GM21447 (cell line): ENCODE measurements at regions not wholly inside any gene's neighbourhood (a gene's known extent, or its start where the extent isn't known, plus 50 kb on each side); places are given as distances from the start of the nearest gene placed in this dataset.
A peak's percentile ranks its signal among the peaks of the same experiment; 100 is the strongest.
"Not testable (repeated sequence)": the region's sequence is repeated elsewhere in the genome, so short reads cannot be mapped to it uniquely, and the experiment has no call there.

Experiments
- ATAC-seq: cut with Tn5 transposase; IDR thresholded peaks from one replicate; pipeline ENCODE4 v1.9.1; 2021; ENCODE audit not compliant: unreplicated experiment

DNA sequence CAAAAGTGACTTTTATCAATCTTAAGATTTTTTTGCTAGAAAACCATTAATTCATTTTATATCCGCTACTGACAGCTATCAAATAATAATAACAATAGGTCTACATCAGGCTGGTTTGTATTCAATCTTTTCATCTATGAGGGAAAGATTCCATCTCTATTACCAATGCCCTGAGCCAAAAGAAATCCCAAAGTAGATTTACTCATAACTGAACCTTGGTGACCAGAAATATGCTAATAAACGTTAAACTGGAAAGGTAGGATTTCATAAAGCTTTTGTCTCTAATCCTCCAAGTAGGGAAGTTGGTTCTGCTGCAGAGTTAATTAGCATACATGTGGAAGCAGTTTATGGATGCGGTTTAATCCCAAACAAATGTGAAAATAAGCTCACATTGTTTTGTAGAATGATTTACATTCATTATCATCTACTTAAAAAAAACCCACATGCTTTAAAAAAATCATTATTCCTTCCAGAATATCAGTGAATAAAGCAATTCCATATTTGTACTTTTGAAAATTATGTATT lies 715.5 kb downstream of the CETN3 start:
- ATAC-seq, result no peak

DNA sequence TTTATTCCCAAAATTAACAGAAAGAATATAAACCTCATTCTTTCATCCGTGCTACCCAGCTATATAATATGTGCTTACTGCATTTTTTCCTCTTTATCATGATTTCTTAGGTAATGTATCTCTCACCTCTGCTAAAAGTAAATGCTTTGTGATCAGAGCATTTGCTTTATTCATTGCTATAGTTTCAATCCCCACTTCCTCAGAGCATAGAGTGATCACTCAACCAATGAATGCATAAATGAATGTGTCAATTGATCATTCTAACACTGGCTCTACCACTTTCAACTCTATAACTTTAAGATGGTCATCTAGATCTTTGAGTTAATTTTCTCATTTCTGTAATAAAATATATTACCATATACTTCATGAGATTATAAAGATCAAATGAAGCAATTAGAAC lies 719.2 kb downstream of the CETN3 start:
- ATAC-seq, result no peak

DNA sequence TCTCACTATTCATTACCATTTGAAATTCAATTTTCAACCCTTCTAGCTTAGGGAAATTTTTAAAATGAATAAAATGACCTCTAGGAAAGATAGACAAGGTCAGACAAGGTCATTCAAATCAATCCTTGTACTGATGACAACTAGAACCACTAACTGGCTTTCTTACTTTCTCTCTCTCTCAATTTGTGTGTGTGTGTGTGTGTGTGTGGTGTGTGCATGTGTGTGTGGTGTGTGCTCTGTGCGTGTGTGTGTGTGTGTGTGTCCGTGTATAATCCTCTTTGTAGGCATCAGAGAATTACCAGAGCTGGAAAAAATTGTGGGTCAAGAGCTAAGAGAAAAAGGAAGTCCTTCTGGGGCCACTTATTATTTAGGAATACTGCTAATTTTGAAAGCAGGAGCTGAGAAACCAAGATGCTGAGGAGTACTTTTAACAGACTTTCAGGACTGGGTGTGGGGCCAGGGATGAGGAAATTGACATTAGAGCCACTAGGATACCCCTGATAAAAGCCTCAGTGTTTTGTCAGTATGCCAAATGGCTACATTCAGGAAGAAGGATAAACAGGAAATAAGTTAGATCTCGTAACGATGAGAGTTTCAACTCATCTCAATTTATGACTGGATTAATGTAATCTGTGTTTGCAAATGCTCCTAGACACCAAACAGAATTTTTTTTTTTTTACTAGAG lies 723.3 kb downstream of the CETN3 start:
- ATAC-seq, result no peak

DNA sequence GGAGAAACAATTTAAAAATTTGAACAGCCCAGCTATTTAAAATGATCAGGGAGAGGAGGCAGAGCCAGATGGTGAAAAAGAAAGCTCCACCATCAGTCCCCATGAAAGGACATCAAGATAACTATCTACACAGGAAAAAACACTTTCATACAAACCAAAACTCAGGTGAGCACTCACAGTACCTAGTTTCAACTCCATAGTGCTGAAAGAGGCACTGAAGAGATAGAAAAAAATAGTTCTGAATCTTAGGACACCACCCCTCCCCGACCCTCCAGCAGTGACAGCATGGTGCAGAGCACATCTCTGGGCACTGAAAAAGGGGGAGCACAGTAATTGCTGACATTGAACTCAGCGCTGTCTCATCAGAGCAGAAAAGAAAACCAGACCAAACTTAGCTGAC lies 732.9 kb downstream of the CETN3 start:
- ATAC-seq, result no peak

DNA sequence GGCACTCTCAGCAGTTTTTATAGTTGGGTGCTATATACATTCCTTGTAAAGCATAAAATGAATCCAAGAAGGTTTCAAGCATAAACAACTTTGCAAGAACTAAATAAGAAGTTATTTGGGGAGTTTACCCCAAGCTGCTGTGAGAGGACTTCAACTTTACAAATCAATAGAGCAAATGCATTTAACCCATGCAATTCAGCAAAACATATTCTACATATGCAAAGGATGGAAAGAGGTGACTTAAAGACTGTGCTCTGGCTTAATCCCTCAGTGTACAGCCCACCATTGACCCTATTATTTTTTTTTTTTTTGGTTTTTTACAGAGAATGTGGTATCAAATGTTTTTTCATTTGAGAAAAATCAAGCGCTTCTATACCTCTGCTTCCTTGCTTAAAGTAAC lies 736.5 kb downstream of the CETN3 start:
- ATAC-seq, result no peak

DNA sequence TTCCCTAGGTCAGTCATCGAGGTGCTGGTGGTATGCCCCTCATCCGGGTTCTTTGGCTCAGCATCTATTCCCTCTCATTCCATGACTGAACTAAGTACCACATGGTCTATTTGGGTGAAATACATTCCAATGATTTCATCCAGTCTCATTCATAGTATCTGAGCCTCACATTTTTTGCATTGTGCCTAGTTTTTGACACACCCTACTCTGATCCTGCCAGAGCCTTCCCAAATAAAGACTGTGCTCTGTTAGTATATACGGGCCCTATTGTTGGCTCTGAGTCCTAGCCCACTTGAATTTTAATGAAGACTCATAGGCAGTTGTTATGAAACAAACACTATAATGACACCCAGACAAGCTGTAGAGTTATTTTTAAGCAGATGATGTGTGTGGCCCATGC lies 740.7 kb downstream of the CETN3 start:
- no peak for ATAC-seq

DNA sequence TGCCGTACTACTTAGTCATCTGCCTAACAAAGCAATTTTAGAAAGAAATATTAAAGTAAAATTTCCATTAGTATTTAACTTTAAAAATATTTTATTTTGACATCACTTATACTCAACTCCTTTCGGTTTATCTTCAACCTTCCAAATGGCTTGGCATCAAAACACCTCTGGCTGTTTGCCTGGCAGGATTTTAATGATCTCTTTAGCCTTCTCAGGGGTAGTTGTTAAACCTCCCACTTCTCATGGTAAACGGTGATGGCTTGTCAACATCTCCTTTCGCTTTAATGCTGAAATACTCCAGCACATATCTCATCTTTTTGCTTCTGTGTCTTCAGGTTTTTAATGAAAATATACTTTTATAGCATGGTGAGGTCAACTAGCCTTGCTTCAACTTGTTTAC lies 747.1 kb downstream of the CETN3 start:
- ATAC-seq, result no peak

DNA sequence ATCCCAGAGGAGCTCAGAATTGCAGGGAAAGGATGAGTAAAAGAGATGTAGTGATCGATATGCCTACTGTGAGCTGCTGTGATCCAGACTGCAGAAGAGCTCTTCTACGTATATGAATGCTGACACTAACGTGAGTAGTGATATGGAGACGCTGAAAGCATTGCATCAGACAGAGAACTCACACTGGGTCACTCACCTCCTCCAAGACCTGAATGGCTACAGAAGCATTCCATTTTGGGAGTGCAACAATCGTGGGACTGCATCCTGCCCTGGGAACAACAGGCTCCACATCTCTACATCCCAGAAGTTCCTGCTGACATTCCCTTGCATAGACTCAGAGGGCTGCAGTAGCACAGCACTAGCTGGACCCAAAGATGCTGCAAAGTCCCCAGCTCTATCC lies 755.9 kb upstream of the MEF2C start:
- ATAC-seq, result no peak

DNA sequence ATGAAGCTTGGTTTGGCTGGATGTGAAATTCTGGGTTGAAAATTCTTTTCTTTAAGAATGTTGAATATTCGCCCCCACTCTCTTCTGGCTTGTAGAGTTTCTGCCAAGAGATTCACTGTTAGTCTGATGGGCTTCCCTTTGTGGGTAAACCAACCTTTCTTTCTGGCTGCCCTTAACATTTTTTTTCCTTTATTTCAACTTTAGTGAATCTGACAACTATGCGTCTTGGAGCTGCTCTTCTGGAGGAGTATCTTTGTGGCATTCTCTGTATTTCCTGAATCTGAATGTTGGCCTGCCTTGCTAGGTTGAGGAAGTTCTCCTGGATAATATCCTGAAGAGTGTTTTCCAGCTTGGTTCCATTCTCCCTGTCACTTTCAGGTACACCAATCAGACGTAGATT lies 751.2 kb upstream of the MEF2C start:
- not testable (repeated sequence) for ATAC-seq

DNA sequence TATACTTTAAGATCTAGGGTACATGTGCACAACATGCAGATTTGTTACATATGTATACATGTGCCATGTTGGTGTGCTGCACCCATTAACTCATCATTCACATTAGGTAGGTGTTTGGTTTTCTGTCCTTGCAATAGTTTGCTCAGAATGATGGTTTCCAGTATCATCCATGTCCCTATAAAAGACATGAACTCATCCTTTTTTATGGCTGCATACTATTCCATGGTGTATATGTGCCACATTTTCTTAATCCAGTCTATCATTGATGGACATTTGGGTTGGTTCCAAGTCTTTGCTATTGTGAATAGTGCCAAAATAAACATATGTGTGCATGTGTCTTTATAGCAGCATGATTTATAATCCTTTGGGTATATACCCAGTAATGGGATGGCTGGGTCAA lies 747.1 kb upstream of the MEF2C start:
- not testable (repeated sequence) for ATAC-seq

DNA sequence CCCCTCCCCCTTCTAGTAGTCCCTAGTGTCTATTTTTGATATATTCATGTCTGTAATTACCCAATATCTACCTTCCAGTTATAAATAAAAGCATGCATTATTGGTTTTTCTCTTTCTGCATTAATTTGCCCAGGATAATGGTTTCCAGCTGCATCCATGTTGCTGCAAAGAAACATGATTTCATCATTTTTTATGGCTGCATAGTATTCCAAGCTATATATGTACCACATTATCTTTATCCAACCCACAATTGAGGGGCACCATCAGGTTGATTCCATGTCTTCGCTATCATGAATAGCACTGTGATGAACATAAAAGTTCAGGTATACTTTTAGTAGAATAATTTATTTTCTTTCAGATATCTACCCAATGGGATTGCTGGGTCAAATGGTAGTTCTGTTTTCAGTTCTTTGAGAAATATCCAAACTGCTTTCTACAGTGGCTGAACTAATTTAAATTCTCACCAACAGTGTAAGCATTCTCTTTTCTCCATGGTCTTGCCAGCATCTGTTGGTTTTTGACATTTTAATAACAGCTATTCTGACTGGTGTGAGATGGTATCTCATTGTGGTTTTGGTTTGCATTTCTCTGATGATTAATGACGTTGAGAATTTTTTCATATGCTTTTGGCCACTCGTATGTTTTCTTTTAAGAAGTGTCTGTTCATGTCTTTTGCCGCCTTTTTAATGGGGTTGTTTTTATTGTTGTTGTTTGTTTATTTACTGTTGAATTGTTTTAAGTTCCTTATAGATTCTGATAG lies 746.1 kb upstream of the MEF2C start:
- no peak for ATAC-seq

DNA sequence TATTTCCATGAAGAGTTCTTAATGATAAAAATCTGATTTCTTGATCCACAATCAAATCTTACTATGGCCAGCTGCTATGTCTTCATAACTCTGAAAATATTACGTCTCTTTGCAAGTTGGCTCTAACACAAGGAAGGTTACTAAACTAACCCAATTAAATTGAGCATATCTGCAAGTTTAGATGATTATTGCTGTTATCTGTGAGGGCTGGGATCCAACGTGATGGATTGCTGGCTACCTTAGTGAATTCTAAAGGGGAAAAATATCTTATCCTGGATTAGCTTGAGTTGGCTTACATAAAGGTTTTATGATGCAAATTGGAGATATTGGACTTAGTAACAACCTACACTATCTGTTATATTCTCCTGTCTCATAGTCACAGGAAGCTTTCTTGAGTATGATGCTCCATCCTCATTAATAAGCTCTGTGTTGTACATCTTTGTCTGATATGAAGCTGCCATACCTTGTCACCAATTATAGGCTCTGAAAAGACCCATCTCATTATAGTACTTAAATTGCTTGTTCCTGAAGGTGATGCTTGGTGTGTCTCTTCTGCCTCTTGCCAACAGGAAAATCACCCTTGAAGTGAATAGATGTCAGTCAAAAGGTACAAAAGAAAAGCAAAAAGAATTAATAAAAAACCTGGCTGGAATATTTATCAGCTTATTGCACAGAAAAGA lies 733.0 kb upstream of the MEF2C start:
- ATAC-seq, result no peak

DNA sequence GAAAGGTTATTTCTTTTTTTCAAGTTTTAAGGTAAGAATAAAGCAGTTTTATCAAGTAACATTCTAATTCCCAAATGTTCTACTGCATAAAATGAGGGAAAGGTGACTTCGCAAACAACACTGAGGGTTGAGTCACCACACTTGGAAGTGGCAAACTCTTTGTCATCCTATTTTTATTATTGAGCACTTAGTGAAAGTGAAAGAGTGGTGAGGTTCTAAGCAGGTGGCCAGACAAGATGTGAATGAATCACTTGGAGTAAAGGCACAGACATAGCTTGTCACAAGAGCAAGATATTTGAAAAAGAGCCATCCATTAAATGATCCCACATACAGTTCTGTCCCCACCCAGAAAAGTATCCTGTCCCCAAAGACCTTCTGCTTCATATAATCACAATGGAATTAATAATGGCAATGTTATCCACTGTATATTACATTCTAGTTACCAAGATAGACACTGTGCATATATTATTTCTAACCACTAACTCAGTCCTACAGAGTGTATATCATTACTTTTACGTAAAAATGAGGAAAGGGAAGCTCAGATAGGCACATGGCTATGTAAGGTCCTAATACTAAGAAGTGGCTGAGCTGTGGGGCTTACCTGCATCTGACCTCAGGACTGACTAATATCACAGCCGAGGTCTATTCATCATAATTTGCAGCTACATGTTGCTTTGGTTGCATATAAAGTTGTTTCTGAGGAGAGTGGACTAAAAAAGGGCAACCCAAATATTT lies 730.4 kb upstream of the MEF2C start:
- peak; percentile 100 for ATAC-seq

DNA sequence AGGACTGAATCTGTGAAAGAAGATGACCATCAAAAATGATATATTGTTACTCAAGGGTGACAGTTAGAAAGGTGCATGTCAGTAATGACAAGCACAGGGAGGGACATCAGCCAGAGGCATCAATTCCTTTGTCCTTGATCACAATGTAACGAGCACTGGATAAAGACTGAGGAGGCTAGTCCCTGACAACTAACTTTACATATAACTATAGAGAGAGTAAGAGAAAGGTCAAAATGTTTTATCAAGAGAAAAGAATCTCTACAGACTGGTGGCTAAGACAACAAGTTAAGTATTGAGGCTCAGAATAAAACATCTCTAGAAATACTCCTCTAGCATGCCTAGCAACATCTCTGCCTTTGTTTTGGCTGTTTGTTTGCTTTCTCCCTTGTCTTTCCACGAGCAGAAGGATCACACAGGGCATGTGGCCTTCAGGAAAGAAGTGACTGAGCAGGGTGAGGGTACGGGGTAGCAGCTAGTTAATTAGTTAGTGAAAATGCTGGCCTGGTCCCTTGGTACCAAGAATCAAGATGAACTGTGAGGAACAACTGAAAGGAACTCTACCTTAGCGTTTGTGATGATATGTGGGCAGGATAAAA lies 724.1 kb upstream of the MEF2C start:
- no peak for ATAC-seq

DNA sequence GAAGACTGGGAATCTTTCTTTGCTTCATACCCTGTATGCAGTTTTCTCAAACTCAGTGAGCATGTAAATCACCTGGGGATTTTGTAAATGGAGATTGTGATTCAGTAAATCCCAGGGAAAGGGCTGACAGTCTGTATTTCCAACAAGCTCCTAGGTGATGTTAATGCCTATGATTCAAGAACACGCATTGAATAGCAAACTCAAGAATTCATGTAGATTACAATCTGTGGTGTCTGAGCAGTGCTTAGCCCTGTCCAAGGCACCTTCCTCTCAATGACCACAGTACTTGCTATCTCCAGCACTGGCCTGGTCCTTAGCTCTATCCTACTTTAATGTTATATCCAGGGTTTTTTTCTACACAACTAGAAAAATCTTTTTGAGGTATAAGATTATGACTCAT lies 721.4 kb upstream of the MEF2C start:
- ATAC-seq, result no peak

DNA sequence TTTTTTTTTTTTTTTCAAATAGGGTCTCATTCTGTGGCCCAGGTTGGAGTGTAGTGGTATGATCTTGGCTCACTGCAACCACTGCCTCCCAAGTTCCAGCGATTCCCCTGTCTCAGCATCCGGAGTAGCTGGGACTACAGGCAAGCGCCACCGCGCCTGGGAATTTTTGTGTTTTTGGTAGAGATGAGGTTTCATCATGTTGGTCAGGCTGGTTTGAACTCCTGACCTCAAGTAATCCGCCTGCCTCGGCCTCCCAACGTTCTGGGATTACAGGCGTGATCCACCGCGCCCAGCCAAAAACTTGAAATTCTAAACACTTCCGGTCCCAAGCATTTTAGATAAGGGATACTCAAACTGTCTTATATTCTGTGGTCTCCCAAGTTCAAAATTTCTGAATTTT lies 718.9 kb upstream of the MEF2C start:
- no peak for ATAC-seq

DNA sequence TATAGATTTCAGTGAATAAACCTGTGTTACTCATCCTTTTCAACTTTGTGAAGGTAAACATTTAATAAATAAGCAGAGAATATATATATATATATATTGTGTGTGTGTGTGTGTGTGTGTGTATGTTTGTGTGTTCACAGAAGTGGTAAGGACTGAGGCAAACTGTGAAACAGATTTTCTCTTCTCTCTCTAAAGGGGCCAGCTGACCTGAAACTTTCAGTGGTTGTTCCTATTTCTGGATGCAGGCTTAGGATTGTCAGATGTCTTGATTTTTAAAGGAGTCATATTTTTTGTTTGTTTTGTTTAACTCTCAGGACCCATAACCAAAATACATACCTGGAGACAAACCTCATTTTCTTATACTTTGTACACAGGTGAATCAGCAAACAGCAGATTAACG lies 714.9 kb upstream of the MEF2C start:
- no peak for ATAC-seq

DNA sequence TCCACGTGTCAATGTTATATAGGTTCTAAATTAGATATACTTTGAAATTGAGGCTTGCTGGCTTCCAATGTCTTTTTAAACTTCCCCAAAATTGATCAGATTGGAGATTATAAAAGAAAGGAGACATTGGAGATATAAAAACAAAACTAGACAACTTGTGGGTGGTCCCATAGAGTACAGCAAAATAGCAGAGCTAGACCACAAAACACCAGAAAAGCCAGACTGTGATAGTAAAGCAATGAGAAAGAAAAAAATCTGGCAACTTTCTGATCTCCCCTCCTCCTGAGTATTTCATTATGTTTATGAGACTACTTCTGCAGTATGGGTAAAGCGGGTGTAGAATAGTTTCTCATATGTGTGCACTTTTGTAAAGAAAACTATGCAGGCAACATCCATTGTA lies 713.8 kb upstream of the MEF2C start:
- ATAC-seq, result no peak

DNA sequence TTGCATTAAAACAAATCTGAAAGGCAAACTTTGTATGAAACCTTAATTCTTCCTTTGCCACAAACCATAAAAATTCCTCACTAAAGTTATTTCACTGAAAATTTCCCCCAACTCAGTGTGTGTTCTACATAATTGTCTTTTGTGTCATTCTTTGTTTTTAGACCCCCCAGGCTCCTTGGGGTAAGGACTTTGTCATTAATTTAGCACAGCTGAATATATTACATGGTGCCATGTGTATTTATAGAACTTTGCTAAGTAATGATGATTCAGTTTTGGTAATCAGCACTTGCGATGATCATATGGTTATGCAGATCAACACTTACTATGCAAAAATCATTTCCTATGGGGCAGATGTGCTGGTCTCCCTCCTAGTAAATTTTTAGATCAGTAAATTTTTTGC lies 712.1 kb upstream of the MEF2C start:
- ATAC-seq, result no peak

DNA sequence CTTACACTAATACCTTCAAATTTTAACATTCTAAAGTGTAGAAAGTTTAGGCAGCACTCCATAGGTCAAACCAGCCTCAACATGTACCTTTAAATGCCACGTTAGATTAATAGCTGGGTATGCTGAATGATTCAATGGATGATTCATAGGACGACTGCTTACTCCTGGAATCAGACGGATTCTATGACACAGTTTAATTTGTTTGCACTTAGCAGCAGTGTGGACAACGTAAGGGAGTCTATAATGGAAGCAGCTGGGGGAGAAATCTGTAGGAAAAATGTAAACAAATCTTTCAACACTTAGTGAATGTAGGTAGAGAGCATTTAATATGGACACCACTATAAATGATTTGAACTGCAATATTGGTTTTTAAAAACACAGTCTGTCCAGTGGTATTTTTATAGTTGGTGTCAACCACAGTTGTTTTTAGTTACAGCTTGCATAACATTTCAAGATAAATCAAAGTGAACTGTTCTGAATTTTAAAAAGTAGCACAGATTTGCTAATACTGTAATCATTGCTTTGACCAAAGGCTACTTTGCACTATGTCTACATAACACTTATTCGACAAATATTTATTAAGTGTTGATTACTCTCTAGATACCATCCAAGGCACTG lies 701.5 kb upstream of the MEF2C start:
- no peak for ATAC-seq

DNA sequence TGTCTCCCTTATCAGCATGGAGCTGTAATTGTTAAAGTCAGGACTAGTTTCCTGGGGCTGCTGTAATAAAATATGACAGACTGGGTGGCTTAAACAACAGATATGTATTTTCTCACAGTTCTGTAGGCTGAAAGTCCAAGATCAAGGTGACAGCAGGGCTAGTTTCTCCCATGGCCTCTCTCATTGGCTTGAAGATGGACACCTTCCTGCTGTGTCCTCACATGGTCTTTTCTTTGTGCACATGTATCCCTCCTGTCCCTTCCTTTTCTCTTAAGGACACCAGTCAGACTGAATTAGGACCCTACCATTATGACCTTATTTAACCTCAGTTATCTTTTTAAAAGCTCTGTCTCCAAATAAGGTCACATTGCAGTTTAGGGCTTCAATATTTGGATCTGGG lies 700.5 kb upstream of the MEF2C start:
- ATAC-seq, result no peak
